ENCODE measurements at regions not wholly inside any gene's neighbourhood (a gene's known extent, or its start where the extent isn't known, plus 50 kb on each side); places are given as distances from the start of the nearest gene placed in this dataset.

DNA sequence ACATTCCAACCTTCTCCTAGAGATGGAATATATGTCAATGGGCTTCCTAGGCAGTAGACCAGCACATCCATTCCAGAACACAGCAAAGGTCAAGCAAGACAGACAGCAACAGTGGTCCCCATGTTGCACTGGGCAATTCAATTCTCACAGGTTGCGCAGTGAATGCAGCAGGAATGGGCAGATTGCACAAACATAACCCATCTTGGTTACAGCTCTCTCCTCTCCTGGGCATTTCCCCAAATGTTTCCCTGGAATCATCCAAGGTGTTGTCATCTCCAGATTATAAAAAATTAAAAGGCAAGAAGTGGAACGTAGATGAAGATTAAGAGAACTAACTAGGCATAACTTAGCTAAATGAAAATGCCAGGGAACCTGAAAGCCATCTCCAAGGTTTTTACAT, 265.8 kb upstream of the SLC14A2 start:
- TF ChIP-seq EZH2phosphoT487 (IDR thresholded peaks at IDR 0.05; ENCODE audit: borderline replicate concordance) (no peak), CTCF (IDR thresholded peaks at IDR 0.05 in 2 of 3, conservative IDR thresholded peaks at IDR 0.05 in 1 of 3; ENCODE audit: borderline replicate concordance in 1 of 3, insufficient read depth in 1 of 3, low read depth in 2 of 3, low read length in 2 of 3) (no peak), YY1 (IDR thresholded peaks at IDR 0.05; ENCODE audit: extremely low read depth, insufficient replicate concordance, low read depth, low read length) (no peak), POLR2AphosphoS5 (IDR thresholded peaks at IDR 0.05; ENCODE audit: low read depth, low read length) (no peak), POLR2A (IDR thresholded peaks at IDR 0.05; ENCODE audit: borderline replicate concordance, extremely low read depth, insufficient read depth, insufficient read length) (no peak), JUND (IDR thresholded peaks at IDR 0.05) (no peak), REST (IDR thresholded peaks at IDR 0.05; ENCODE audit: low read depth) (no peak), MAX (IDR thresholded peaks at IDR 0.05) (no peak), EZH2 (IDR thresholded peaks at IDR 0.05) (no peak), FOSL1 (IDR thresholded peaks at IDR 0.05; ENCODE audit: low read depth) (no peak), CEBPB (IDR thresholded peaks at IDR 0.05; ENCODE audit: low read depth) (no peak), SP1 (IDR thresholded peaks at IDR 0.05; ENCODE audit: low read depth) (no peak), ZNF274 (IDR thresholded peaks at IDR 0.05; ENCODE audit: low read depth, low read length) (no peak), ATF3 (IDR thresholded peaks at IDR 0.05) (no peak)
